ENCODE measurements at regions not wholly inside any gene's neighbourhood (a gene's known extent, or its start where the extent isn't known, plus 50 kb on each side); places are given as distances from the start of the nearest gene placed in this dataset.

- Histone ChIP-seq H3K4me1 (ENCODE audit: control insufficient read depth, extremely low read depth, insufficient read depth, low read length) (no peaks in the 10 kb centered on the region), H3K36me3 (ENCODE audit: control insufficient read depth in 2 of 2, extremely low read depth in 1 of 2, insufficient read depth in 2 of 2, low read length in 2 of 2) (no peaks in the 10 kb centered on the region), H2AFZ (ENCODE audit: low read depth, low read length) (no peak overlapping the region), H3K27ac (ENCODE audit: insufficient read depth, low read depth, low read length) (no peak overlapping the region), H3K27me3 (ENCODE audit: control insufficient read depth in 2 of 2, insufficient read depth in 2 of 2, low read length in 2 of 2) (no peaks in the 10 kb centered on the region), H3K9ac (replicated peaks; ENCODE audit: extremely low read depth, insufficient read depth, low read length) (no peak overlapping the region), H3K4me2 (ENCODE audit: insufficient read depth, low read length) (no peak overlapping the region), H3K4me3 (replicated peaks in 1 of 3; ENCODE audit: insufficient read depth in 1 of 3, low read depth in 1 of 3, low read length in 3 of 3) (no peak overlapping the region), H4K20me1 (replicated peaks; ENCODE audit: control insufficient read depth, extremely low read depth, insufficient read depth, low read length) (no peaks in the 10 kb centered on the region), H3K79me2 (ENCODE audit: control insufficient read depth, insufficient read depth, low read length) (no peaks in the 10 kb centered on the region), H3K9me1 (replicated peaks; ENCODE audit: control insufficient read depth, extremely low read depth, insufficient read depth, low read length) (no peaks in the 10 kb centered on the region), H3K9me3 (replicated peaks; ENCODE audit: control insufficient read depth, insufficient read depth, low read length) (no peaks in the 10 kb centered on the region)
- BruUV-seq (replicated peaks) = no TSS peak
- intact Hi-C loops (cut with micrococcal nuclease) = no loop called here
- FAIRE-seq = no peak
- POLR2A ChIA-PET = no interaction called here
- dilution Hi-C loops (cut with MboI; ENCODE audit: extremely low pct_ligation_motif_present, low sequenced_read_pairs) = no loop called here
- CTCF ChIA-PET = interaction anchor here (1.5 kb wide), 1 partner anchor 248 kb away, joined by 5 read pairs; no protein-coding TSS in a partner anchor
- DNase-seq (ENCODE audit: low read depth, low spot score) = no peak
- TF ChIP-seq GATA2 (IDR thresholded peaks at IDR 0.05; ENCODE audit: insufficient read depth, insufficient read length, low read depth, low read length) (no peak), FOS (IDR thresholded peaks at IDR 0.05; ENCODE audit: borderline replicate concordance, insufficient read depth, low read length) (no peak), MYC (IDR thresholded peaks at IDR 0.05; ENCODE audit: low read depth, low read length) (no peak), POLR2AphosphoS5 (IDR thresholded peaks at IDR 0.05; ENCODE audit: insufficient read depth, low read depth, low read length) (no peak), EZH2 (IDR thresholded peaks at IDR 0.05; ENCODE audit: borderline replicate concordance, low read depth, low read length, severe bottlenecking) (no peak), POLR2A (IDR thresholded peaks at IDR 0.05; ENCODE audit: low read depth, low read length) (no peak), JUN (IDR thresholded peaks at IDR 0.05; ENCODE audit: borderline replicate concordance, insufficient read depth, insufficient read length, low read depth) (no peak)
- TF ChIP-seq, protein P1, sequence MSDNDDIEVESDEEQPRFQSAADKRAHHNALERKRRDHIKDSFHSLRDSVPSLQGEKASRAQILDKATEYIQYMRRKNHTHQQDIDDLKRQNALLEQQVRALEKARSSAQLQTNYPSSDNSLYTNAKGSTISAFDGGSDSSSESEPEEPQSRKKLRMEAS (IDR thresholded peaks at IDR 0.05; ENCODE audit: insufficient read depth, insufficient read length) = no peak
- TF ChIP-seq, protein P2, sequence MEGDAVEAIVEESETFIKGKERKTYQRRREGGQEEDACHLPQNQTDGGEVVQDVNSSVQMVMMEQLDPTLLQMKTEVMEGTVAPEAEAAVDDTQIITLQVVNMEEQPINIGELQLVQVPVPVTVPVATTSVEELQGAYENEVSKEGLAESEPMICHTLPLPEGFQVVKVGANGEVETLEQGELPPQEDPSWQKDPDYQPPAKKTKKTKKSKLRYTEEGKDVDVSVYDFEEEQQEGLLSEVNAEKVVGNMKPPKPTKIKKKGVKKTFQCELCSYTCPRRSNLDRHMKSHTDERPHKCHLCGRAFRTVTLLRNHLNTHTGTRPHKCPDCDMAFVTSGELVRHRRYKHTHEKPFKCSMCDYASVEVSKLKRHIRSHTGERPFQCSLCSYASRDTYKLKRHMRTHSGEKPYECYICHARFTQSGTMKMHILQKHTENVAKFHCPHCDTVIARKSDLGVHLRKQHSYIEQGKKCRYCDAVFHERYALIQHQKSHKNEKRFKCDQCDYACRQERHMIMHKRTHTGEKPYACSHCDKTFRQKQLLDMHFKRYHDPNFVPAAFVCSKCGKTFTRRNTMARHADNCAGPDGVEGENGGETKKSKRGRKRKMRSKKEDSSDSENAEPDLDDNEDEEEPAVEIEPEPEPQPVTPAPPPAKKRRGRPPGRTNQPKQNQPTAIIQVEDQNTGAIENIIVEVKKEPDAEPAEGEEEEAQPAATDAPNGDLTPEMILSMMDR (IDR thresholded peaks at IDR 0.05; ENCODE audit: extremely low read depth in 1 of 2, insufficient read depth in 1 of 2, low read depth in 1 of 2, low read length in 2 of 2) = no peak
Observed at GRCh38 chr4:24731448-24731847, 63.9 kb upstream of the SOD3 start.

All from endothelial cell of umbilical vein (primary cell).